GM23338 (cell line): ENCODE measurements at regions not wholly inside any gene's neighbourhood (a gene's known extent, or its start where the extent isn't known, plus 50 kb on each side); places are given as distances from the start of the nearest gene placed in this dataset.

ENCODE experiments used
- ATAC-seq: fragments of 200-7000 bp; cut with Tn5 transposase; 3 replicates; pipeline ENCODE4 v1.9.1; 2020
- DNase-seq: peaks from one replicate; pipeline ENCODE4 v3.0.0-alpha.2; 2015; ENCODE audit warnings: low spot score
- H2AFZ ChIP-seq: fragments of 200-600 bp; sonication (generic); 2 replicates; pipeline ENCODE4 v1.8.0; 2016; ENCODE audit warnings: antibody characterized with exemption, mild to moderate bottlenecking, moderate library complexity
- H3F3A ChIP-seq: fragments of 200-600 bp; sonication (generic); replicated peaks from 2 replicates; pipeline ENCODE4 v1.8.0; 2017; ENCODE audit warnings: antibody characterized with exemption, mixed run types, low read depth
- H3K27ac ChIP-seq: fragments of 200-600 bp; sonication (generic); 2 replicates; pipeline ENCODE4 v1.6.1; 2016; ENCODE audit warnings: low read depth
- H3K27me3 ChIP-seq: fragments of 200-600 bp; sonication (generic); 2 replicates; pipeline ENCODE4 v1.8.0; 2016; ENCODE audit warnings: mild to moderate bottlenecking, mixed run types, moderate library complexity; ENCODE audit not compliant: insufficient read depth
- H3K36me3 ChIP-seq: fragments of 200-600 bp; sonication (generic); 2 replicates; pipeline ENCODE4 v1.8.0; 2016; ENCODE audit warnings: mild to moderate bottlenecking; ENCODE audit not compliant: insufficient read depth
- H3K4me1 ChIP-seq: fragments of 200-600 bp; sonication (generic); 2 replicates; pipeline ENCODE4 v1.8.0; 2016; ENCODE audit warnings: mild to moderate bottlenecking, moderate library complexity; ENCODE audit not compliant: insufficient read depth
- H3K4me2 ChIP-seq: fragments of 200-600 bp; sonication (generic); 2 replicates; pipeline ENCODE4 v1.7.1; 2017; ENCODE audit warnings: mixed run types
- H3K4me3 ChIP-seq: fragments of 200-600 bp; sonication (generic); 2 replicates; pipeline ENCODE4 v1.6.1; 2016; ENCODE audit warnings: mixed run types
- H3K79me2 ChIP-seq: fragments of 200-600 bp; sonication (generic); replicated peaks from 2 replicates; pipeline ENCODE4 v1.8.0; 2017; ENCODE audit warnings: mild to moderate bottlenecking; ENCODE audit not compliant: insufficient read depth
- H3K9me2 ChIP-seq: fragments of 200-600 bp; sonication (generic); 2 replicates; pipeline ENCODE4 v1.8.0; 2017; ENCODE audit not compliant: insufficient read depth
- H4K20me1 ChIP-seq: fragments of 200-600 bp; sonication (generic); replicated peaks from 2 replicates; pipeline ENCODE4 v1.8.0; 2017; ENCODE audit warnings: mild to moderate bottlenecking; ENCODE audit not compliant: insufficient read depth
- H3K27ac Mint-ChIP-seq: 2 replicates; pipeline ENCODE4 v1.8.0; 2020; ENCODE audit warnings: inconsistent platforms, mild to moderate bottlenecking, moderate library complexity, mixed read lengths
- H3K27me3 Mint-ChIP-seq: 3 replicates; pipeline ENCODE4 v1.8.0; 2022; ENCODE audit warnings: low read depth, mild to moderate bottlenecking, moderate library complexity, mixed read lengths, inconsistent platforms; ENCODE audit not compliant: insufficient read depth, poor library complexity
- H3K36me3 Mint-ChIP-seq: 3 replicates; pipeline ENCODE4 v1.8.0; 2021; ENCODE audit warnings: low read depth, mild to moderate bottlenecking, inconsistent platforms, moderate library complexity, mixed read lengths
- H3K4me1 Mint-ChIP-seq: 3 replicates; pipeline ENCODE4 v1.8.0; 2020; ENCODE audit warnings: mild to moderate bottlenecking, inconsistent platforms, mixed read lengths
- H3K4me3 Mint-ChIP-seq: 3 replicates; pipeline ENCODE4 v1.8.0; 2021; ENCODE audit warnings: moderate library complexity, mild to moderate bottlenecking, inconsistent platforms, mixed read lengths
- H3K9me3 Mint-ChIP-seq: 3 replicates; pipeline ENCODE4 v1.8.0; 2020; ENCODE audit warnings: moderate library complexity, mild to moderate bottlenecking, inconsistent platforms, mixed read lengths
- CREB1 ChIP-seq: fragments of 250-450 bp; sonication (Bioruptor Pico); IDR thresholded peaks from 2 replicates; pipeline ENCODE4 v1.5.0; 2020; ENCODE audit warnings: low read depth, mild to moderate bottlenecking, moderate library complexity
- ETS1 ChIP-seq: IDR thresholded peaks from 2 replicates; pipeline ENCODE4 v1.6.1; 2016; ENCODE audit warnings: antibody characterized with exemption
- NANOG ChIP-seq: IDR thresholded peaks from 2 replicates; pipeline ENCODE4 v1.6.1; 2016; ENCODE audit warnings: antibody characterized with exemption, borderline replicate concordance
- POLR2AphosphoS5 ChIP-seq: IDR thresholded peaks from 2 replicates; pipeline ENCODE4 v1.6.1; 2016; ENCODE audit warnings: antibody characterized with exemption, low read depth
- REST ChIP-seq: IDR thresholded peaks from one replicate; pipeline ENCODE4 v1.6.1; 2018; ENCODE audit warnings: antibody characterized with exemption; ENCODE audit not compliant: unreplicated experiment
- ZNF331 ChIP-seq: fragments of 250-450 bp; sonication (Bioruptor Pico); IDR thresholded peaks from 2 replicates; pipeline ENCODE4 v1.5.0; 2020; ENCODE audit warnings: low read depth, mild to moderate bottlenecking, moderate library complexity
- TF ChIP-seq, protein P1 (sequence below): fragments of 250-450 bp; sonication (Bioruptor Pico); IDR thresholded peaks from 2 replicates; pipeline ENCODE4 v1.5.0; 2020; ENCODE audit warnings: mild to moderate bottlenecking, moderate library complexity

GRCh38 chr13:93055233-93055632, 171.4 kb upstream of the GPC6 start (continued):
- TF ChIP-seq, protein P1, sequence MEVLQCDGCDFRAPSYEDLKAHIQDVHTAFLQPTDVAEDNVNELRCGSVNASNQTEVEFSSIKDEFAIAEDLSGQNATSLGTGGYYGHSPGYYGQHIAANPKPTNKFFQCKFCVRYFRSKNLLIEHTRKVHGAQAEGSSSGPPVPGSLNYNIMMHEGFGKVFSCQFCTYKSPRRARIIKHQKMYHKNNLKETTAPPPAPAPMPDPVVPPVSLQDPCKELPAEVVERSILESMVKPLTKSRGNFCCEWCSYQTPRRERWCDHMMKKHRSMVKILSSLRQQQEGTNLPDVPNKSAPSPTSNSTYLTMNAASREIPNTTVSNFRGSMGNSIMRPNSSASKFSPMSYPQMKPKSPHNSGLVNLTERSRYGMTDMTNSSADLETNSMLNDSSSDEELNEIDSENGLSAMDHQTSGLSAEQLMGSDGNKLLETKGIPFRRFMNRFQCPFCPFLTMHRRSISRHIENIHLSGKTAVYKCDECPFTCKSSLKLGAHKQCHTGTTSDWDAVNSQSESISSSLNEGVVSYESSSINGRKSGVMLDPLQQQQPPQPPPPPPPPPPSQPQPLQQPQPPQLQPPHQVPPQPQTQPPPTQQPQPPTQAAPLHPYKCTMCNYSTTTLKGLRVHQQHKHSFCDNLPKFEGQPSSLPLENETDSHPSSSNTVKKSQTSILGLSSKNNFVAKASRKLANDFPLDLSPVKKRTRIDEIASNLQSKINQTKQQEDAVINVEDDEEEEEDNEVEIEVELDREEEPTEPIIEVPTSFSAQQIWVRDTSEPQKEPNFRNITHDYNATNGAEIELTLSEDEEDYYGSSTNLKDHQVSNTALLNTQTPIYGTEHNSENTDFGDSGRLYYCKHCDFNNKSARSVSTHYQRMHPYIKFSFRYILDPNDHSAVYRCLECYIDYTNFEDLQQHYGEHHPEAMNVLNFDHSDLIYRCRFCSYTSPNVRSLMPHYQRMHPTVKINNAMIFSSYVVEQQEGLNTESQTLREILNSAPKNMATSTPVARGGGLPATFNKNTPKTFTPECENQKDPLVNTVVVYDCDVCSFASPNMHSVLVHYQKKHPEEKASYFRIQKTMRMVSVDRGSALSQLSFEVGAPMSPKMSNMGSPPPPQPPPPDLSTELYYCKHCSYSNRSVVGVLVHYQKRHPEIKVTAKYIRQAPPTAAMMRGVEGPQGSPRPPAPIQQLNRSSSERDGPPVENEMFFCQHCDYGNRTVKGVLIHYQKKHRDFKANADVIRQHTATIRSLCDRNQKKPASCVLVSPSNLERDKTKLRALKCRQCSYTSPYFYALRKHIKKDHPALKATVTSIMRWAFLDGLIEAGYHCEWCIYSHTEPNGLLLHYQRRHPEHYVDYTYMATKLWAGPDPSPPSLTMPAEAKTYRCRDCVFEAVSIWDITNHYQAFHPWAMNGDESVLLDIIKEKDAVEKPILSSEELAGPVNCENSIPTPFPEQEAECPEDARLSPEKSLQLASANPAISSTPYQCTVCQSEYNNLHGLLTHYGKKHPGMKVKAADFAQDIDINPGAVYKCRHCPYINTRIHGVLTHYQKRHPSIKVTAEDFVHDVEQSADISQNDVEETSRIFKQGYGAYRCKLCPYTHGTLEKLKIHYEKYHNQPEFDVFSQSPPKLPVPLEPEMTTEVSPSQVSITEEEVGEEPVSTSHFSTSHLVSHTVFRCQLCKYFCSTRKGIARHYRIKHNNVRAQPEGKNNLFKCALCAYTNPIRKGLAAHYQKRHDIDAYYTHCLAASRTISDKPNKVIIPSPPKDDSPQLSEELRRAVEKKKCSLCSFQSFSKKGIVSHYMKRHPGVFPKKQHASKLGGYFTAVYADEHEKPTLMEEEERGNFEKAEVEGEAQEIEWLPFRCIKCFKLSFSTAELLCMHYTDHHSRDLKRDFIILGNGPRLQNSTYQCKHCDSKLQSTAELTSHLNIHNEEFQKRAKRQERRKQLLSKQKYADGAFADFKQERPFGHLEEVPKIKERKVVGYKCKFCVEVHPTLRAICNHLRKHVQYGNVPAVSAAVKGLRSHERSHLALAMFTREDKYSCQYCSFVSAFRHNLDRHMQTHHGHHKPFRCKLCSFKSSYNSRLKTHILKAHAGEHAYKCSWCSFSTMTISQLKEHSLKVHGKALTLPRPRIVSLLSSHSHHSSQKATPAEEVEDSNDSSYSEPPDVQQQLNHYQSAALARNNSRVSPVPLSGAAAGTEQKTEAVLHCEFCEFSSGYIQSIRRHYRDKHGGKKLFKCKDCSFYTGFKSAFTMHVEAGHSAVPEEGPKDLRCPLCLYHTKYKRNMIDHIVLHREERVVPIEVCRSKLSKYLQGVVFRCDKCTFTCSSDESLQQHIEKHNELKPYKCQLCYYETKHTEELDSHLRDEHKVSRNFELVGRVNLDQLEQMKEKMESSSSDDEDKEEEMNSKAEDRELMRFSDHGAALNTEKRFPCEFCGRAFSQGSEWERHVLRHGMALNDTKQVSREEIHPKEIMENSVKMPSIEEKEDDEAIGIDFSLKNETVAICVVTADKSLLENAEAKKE (CRISPR knock-in tag), result no peak
- TF ChIP-seq ZNF331 (CRISPR knock-in tag) (no peak), POLR2AphosphoS5 (no peak), CREB1 (no peak)

DNA sequence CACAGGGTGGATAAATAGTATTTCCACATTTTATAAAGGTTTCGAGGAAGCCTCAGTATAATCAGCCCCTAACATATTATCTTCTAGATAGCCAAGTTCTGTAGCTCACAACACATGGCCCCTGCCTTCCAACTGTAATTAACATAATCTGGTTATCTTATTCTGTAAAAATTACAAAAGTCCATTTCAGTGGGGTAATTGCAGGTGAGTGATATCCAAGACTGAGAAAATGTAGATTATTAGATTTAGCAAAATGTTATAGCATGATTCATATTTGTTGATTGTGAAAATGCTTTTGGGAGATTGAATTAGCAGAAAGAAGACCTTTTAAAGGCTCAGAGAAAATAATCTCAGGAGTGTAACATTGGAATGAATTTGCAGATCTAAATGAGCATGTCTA, 168.3 kb upstream of the GPC6 start:
- no peak for DNase-seq
- Histone ChIP-seq H3K4me1 (no peaks in the 10 kb centered on the region), H3K9me2 (no peaks in the 10 kb centered on the region), H3K79me2 (no peaks in the 10 kb centered on the region), H3K36me3 (no peaks in the 10 kb centered on the region), H3K4me3 (no peak overlapping the region), H2AFZ (no peak overlapping the region), H3K27me3 (no peaks in the 10 kb centered on the region), H4K20me1 (no peaks in the 10 kb centered on the region), H3F3A (no peaks in the 10 kb centered on the region), H3K4me2 (no peak overlapping the region), H3K27ac (no peak overlapping the region)
- no peak for ATAC-seq
- Mint-ChIP-seq H3K4me3 (no peak overlapping the region), H3K9me3 (no peaks in the 10 kb centered on the region), H3K27ac (no peak overlapping the region), H3K4me1 (no peaks in the 10 kb centered on the region), H3K36me3 (no peaks in the 10 kb centered on the region), H3K27me3 (no peaks in the 10 kb centered on the region)
- TF ChIP-seq ETS1 (no peak), NANOG (no peak), REST (no peak)
